OCI-LY1 (cell line): ENCODE measurements at regions not wholly inside any gene's neighbourhood (a gene's known extent, or its start where the extent isn't known, plus 50 kb on each side); places are given as distances from the start of the nearest gene placed in this dataset.

ENCODE experiments used
- CTCF ChIP-seq: fragments of 200-600 bp; sonication (generic), shearing (Covaris generic); IDR thresholded peaks from 2 replicates; pipeline ENCODE4 v1.5.1; 2017; ENCODE audit warnings: mild to moderate bottlenecking, antibody characterized with exemption, low read length, moderate library complexity, mixed read lengths
- EZH2 ChIP-seq: fragments of 200-600 bp; sonication (generic), shearing (Covaris generic); IDR thresholded peaks from 2 replicates; pipeline ENCODE4 v1.8.0; 2017; ENCODE audit warnings: borderline replicate concordance, mixed run types, mild to moderate bottlenecking, antibody characterized with exemption, low read length, moderate library complexity, mixed read lengths

DNA sequence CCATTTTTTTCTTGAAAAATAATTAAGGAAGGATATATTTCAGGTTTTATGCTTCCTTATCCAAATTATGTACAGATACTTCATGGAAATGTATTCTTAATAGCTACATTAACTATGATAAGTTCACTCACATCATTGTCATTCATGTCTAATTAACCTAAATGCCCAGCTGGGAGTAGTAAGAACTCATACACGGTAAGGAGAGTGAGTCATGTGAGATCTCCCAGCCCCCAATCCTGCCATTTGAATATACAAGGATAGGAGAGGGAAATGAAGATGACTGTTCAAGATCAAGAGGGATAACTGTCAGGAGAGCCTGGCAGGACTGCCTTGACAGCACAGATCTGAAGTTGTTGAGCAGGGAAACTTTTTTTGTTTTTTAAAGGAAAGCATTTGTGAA is 343.4 kb upstream of the USP15 start:
- TF ChIP-seq CTCF: no peak
- no peak for TF ChIP-seq EZH2
